HL-60 (cell line): ENCODE measurements at regions not wholly inside any gene's neighbourhood (a gene's known extent, or its start where the extent isn't known, plus 50 kb on each side); places are given as distances from the start of the nearest gene placed in this dataset.

ENCODE experiments used
- CTCF ChIP-seq: IDR thresholded peaks from one replicate; pipeline ENCODE4 v1.5.1; 2011; ENCODE audit warnings: low read length, control low read depth, inconsistent platforms; ENCODE audit not compliant: insufficient read depth
- POLR2AphosphoS5 ChIP-seq: IDR thresholded peaks from 2 replicates; pipeline ENCODE4 v1.6.1; 2012; ENCODE audit warnings: low read depth
- REST ChIP-seq: IDR thresholded peaks from 2 replicates; pipeline ENCODE4 v1.6.1; 2012; ENCODE audit warnings: low read depth; ENCODE audit not compliant: insufficient replicate concordance
- SPI1 ChIP-seq: IDR thresholded peaks from 2 replicates; pipeline ENCODE4 v1.6.1; 2012; ENCODE audit warnings: low read depth, mild to moderate bottlenecking, borderline replicate concordance

- TF ChIP-seq CTCF (no peak), POLR2AphosphoS5 (no peak), REST (no peak), SPI1 (no peak)
Measured at GRCh38 chr17:72494566-72494965, 373.7 kb downstream of the SOX9 start.
